ENCODE measurements at regions not wholly inside any gene's neighbourhood (a gene's known extent, or its start where the extent isn't known, plus 50 kb on each side); places are given as distances from the start of the nearest gene placed in this dataset.

DNA sequence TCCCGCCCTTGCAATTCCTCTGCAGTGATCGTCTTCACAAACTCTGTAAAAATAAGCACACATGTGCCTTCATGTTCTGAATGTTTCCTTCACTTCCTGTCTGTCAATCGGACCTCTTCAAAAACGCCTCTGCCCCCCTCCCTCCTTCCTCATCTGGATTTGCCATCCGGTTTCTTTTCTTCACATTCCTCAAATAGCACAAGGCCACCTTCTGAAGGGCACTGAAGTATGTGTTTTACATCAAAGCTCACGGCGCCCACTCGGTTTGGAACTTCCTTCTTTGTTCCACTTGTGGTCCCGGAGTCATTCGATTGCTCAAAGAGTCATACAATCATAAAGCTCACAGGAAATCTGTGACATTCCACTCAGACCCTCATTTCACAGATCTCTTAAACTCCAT, 758.1 kb upstream of the SALL3 start:
- H3K4me1 Mint-ChIP-seq (ENCODE audit: insufficient read depth, unreplicated experiment) = no peaks in the 10 kb centered on the region
- H3K9me3 Mint-ChIP-seq (ENCODE audit: unreplicated experiment) = peaks cover 27% of the 10 kb centered on the region
- ChIA-PET POLR2A (no interaction called here), CTCF (no interaction called here)
- no peak for TF ChIP-seq CTCF (IDR thresholded peaks at IDR 0.05; ENCODE audit: unreplicated experiment)
- intact Hi-C loops (cut with micrococcal nuclease) = no loop called here
- no peak overlapping the region for H3K4me3 Mint-ChIP-seq (ENCODE audit: unreplicated experiment)
- no peak for DNase-seq (ENCODE audit: unreplicated experiment)
- H3K27me3 Mint-ChIP-seq (ENCODE audit: insufficient read depth, unreplicated experiment) = no peaks in the 10 kb centered on the region
- H3K27ac Mint-ChIP-seq (ENCODE audit: low read depth, unreplicated experiment) = no peak overlapping the region
- no peaks in the 10 kb centered on the region for H3K36me3 Mint-ChIP-seq (ENCODE audit: insufficient read depth, unreplicated experiment)
- no TSS peak for BruUV-seq (replicated peaks)

DNA sequence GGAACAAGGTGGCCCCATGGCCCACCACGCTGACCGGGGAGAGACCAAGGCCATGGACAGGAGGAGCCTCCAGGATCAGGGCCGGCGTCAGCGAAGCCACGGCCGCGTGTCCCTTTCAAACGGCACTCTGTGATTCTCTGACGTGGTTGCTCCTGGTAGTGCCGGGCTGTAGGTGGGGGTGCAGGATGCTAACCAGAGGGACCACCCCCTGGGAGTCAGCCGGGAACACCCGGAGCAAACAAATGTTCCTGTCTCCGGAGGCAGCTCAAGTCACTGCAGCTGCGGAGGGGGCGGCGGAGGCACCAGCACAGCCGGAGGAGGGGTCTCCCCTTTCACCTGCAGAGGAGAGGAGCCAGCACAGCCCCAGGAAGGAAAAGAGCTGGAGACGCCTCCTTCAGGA, 750.6 kb upstream of the SALL3 start:
- Mint-ChIP-seq H3K4me1 (ENCODE audit: insufficient read depth, unreplicated experiment) (no peaks in the 10 kb centered on the region), H3K9me3 (ENCODE audit: unreplicated experiment) (peaks cover 36% of the 10 kb centered on the region), H3K4me3 (ENCODE audit: unreplicated experiment) (no peak overlapping the region), H3K36me3 (ENCODE audit: insufficient read depth, unreplicated experiment) (no peaks in the 10 kb centered on the region), H3K27me3 (ENCODE audit: insufficient read depth, unreplicated experiment) (no peaks in the 10 kb centered on the region), H3K27ac (ENCODE audit: low read depth, unreplicated experiment) (no peak overlapping the region)
- no peak for TF ChIP-seq CTCF (IDR thresholded peaks at IDR 0.05; ENCODE audit: unreplicated experiment)
- BruUV-seq (replicated peaks) = no TSS peak
- intact Hi-C loops (cut with micrococcal nuclease) = no loop called here
- ChIA-PET POLR2A (no interaction called here), CTCF (interaction anchor here (0.5 kb wide), 1 partner anchor 75 kb away, joined by 3 read pairs; no protein-coding TSS in a partner anchor)
- DNase-seq (ENCODE audit: unreplicated experiment) = no peak

- POLR2A ChIA-PET = no interaction called here
- no peak for TF ChIP-seq CTCF (IDR thresholded peaks at IDR 0.05; ENCODE audit: unreplicated experiment)
- intact Hi-C loops (cut with micrococcal nuclease) = no loop called here
- Mint-ChIP-seq H3K27me3 (ENCODE audit: insufficient read depth, unreplicated experiment) (no peaks in the 10 kb centered on the region), H3K9me3 (ENCODE audit: unreplicated experiment) (peaks cover 42% of the 10 kb centered on the region), H3K27ac (ENCODE audit: low read depth, unreplicated experiment) (no peak overlapping the region), H3K36me3 (ENCODE audit: insufficient read depth, unreplicated experiment) (no peaks in the 10 kb centered on the region), H3K4me3 (ENCODE audit: unreplicated experiment) (no peak overlapping the region), H3K4me1 (ENCODE audit: insufficient read depth, unreplicated experiment) (no peaks in the 10 kb centered on the region)
- CTCF ChIA-PET = no interaction called here
- DNase-seq (ENCODE audit: unreplicated experiment) = no peak
- no TSS peak for BruUV-seq (replicated peaks)
Measured at GRCh38 chr18:78230911-78231310, 748.7 kb upstream of the SALL3 start.

- Mint-ChIP-seq H3K27ac (ENCODE audit: low read depth, unreplicated experiment) (no peak overlapping the region), H3K9me3 (ENCODE audit: unreplicated experiment) (peaks cover 30% of the 10 kb centered on the region), H3K36me3 (ENCODE audit: insufficient read depth, unreplicated experiment) (no peaks in the 10 kb centered on the region), H3K4me3 (ENCODE audit: unreplicated experiment) (no peak overlapping the region), H3K27me3 (ENCODE audit: insufficient read depth, unreplicated experiment) (no peaks in the 10 kb centered on the region), H3K4me1 (ENCODE audit: insufficient read depth, unreplicated experiment) (no peaks in the 10 kb centered on the region)
- no TSS peak for BruUV-seq (replicated peaks)
- CTCF ChIA-PET = no interaction called here
- DNase-seq (ENCODE audit: unreplicated experiment) = no peak
- POLR2A ChIA-PET = no interaction called here
- intact Hi-C loops (cut with micrococcal nuclease) = no loop called here
- TF ChIP-seq CTCF (IDR thresholded peaks at IDR 0.05; ENCODE audit: unreplicated experiment) = no peak
Measured at GRCh38 chr18:78232196-78232595, 747.4 kb upstream of the SALL3 start.

All from MCF 10A (cell line).